Immature natural killer cell (primary cell): ENCODE measurements at regions not wholly inside any gene's neighbourhood (a gene's known extent, or its start where the extent isn't known, plus 50 kb on each side); places are given as distances from the start of the nearest gene placed in this dataset.
"Not testable (repeated sequence)": the region's sequence is repeated elsewhere in the genome, so short reads cannot be mapped to it uniquely, and the experiment has no call there.

Experiments used
- DNase-seq, 3 donors: peaks; one replicate each; pipeline ENCODE4 v3.0.0; 2022; ENCODE audit warnings: mixed read lengths in 1 of 3
- H3K27ac Mint-ChIP-seq, 6 donors: one replicate each; pipeline ENCODE4 v1.8.0; 2020; ENCODE audit warnings: mixed read lengths in 6 of 6, mild to moderate bottlenecking in 5 of 6, inconsistent platforms in 4 of 6, moderate library complexity in 3 of 6
- H3K27me3 Mint-ChIP-seq, 3 donors: one replicate each; pipeline ENCODE4 v1.8.0; 2020 to 2021; ENCODE audit warnings: low read depth in 3 of 3, mild to moderate bottlenecking in 3 of 3, mixed read lengths in 3 of 3, moderate library complexity in 3 of 3, inconsistent platforms in 1 of 3
- H3K36me3 Mint-ChIP-seq, 3 donors: one replicate each; pipeline ENCODE4 v1.8.0; 2020; ENCODE audit warnings: mixed read lengths in 3 of 3, inconsistent platforms in 2 of 3, mild to moderate bottlenecking in 2 of 3
- H3K4me1 Mint-ChIP-seq, 2 donors: one replicate each; pipeline ENCODE4 v1.8.0; 2020; ENCODE audit warnings: inconsistent platforms in 2 of 2, mild to moderate bottlenecking in 2 of 2, mixed read lengths in 2 of 2, moderate library complexity in 1 of 2
- H3K4me3 Mint-ChIP-seq, 5 donors: one replicate each; pipeline ENCODE4 v1.8.0; 2020; ENCODE audit warnings: mild to moderate bottlenecking in 5 of 5, mixed read lengths in 5 of 5, inconsistent platforms in 3 of 5, moderate library complexity in 3 of 5
- H3K9me3 Mint-ChIP-seq, 6 donors: one replicate each; pipeline ENCODE4 v1.8.0; 2020; ENCODE audit warnings: mild to moderate bottlenecking in 6 of 6, mixed read lengths in 6 of 6, inconsistent platforms in 4 of 6, moderate library complexity in 3 of 6

GRCh38 chr1:222973561-222973960 is 158.7 kb downstream of the DISP1 start:
- H3K9me3 Mint-ChIP-seq: no peaks in the 10 kb centered on the region
- H3K4me3 Mint-ChIP-seq: no peak overlapping the region
- peaks cover 0 to 2% (median 2%) of the 10 kb centered on the region in 3 donors for H3K27me3 Mint-ChIP-seq
- H3K4me1 Mint-ChIP-seq: peaks cover 7 to 20% of the 10 kb centered on the region in 2 donors
- no peak overlapping the region for H3K27ac Mint-ChIP-seq
- DNase-seq: no peak
- H3K36me3 Mint-ChIP-seq: peaks cover 0 to 4% (median 0%) of the 10 kb centered on the region in 3 donors

GRCh38 chr1:222974496-222974895 is 159.7 kb downstream of the DISP1 start:
- Mint-ChIP-seq H3K4me3 (no peak overlapping the region), H3K36me3 (peaks cover 0 to 4% (median 0%) of the 10 kb centered on the region in 3 donors), H3K9me3 (no peaks in the 10 kb centered on the region), H3K27ac (peak overlapping the region in 1 of 6 donors; percentile 43), H3K4me1 (peaks cover 7 to 20% of the 10 kb centered on the region in 2 donors), H3K27me3 (peaks cover 0 to 2% (median 0%) of the 10 kb centered on the region in 3 donors)
- no peak for DNase-seq

DNA sequence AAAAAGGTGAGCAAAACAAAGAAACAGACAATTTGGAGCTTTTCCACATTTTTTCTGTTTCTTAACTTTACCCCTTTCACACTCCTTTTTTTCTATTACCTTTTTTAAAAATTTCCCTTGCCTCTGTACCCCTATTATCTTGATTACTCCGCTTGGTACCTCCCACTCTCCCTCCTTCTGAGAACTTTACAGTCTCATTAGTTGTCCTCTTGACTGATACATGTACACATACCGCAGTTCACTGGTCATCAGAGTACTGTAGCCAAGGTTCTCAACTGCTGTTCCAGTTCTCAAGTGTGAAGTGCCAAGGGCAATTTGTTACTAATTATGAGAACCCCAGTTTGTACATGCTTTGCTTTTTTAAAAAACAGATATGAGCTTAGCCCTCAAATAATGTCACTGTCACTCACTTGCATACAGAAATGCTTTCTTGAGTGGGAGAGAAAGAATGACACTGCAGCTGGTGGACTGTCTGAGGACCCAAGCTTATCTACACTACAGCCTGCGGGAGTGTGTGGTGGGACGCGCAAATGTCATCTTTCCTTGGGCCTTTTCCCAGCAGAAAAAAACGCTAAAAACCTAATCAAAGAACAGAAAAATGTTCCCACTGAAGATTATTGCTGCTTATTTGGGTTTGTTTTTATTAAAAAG is 160.8 kb downstream of the DISP1 start:
- Mint-ChIP-seq H3K27me3 (peaks cover 0 to 2% (median 0%) of the 10 kb centered on the region in 3 donors), H3K4me3 (no peak overlapping the region), H3K27ac (peak overlapping the region in 1 of 6 donors; percentile 9), H3K9me3 (no peaks in the 10 kb centered on the region), H3K4me1 (peaks cover 7 to 20% of the 10 kb centered on the region in 2 donors), H3K36me3 (peaks cover 0 to 4% (median 0%) of the 10 kb centered on the region in 3 donors)
- no peak for DNase-seq

GRCh38 chr1:222976453-222976852 is 161.6 kb downstream of the DISP1 start:
- no peak overlapping the region for H3K4me3 Mint-ChIP-seq
- peaks cover 0 to 4% (median 0%) of the 10 kb centered on the region in 3 donors for H3K36me3 Mint-ChIP-seq
- peaks cover 0 to 2% (median 0%) of the 10 kb centered on the region in 3 donors for H3K27me3 Mint-ChIP-seq
- no peaks in the 10 kb centered on the region for H3K9me3 Mint-ChIP-seq
- peaks cover 7 to 20% of the 10 kb centered on the region in 2 donors for H3K4me1 Mint-ChIP-seq
- no peak overlapping the region for H3K27ac Mint-ChIP-seq
- no peak for DNase-seq

- H3K9me3 Mint-ChIP-seq, DNase-seq, H3K27me3 Mint-ChIP-seq, H3K4me3 Mint-ChIP-seq, H3K27ac Mint-ChIP-seq, H3K36me3 Mint-ChIP-seq: not testable (repeated sequence)
- H3K4me1 Mint-ChIP-seq: peaks cover 7 to 20% of the 10 kb centered on the region in 2 donors
Measured at GRCh38 chr1:222977294-222977693, 162.5 kb downstream of the DISP1 start.

- no peaks in the 10 kb centered on the region for H3K27me3 Mint-ChIP-seq
- no peaks in the 10 kb centered on the region for H3K9me3 Mint-ChIP-seq
- H3K4me3 Mint-ChIP-seq: no peak overlapping the region
- peaks cover 0 to 4% (median 0%) of the 10 kb centered on the region in 3 donors for H3K36me3 Mint-ChIP-seq
- peaks cover 3 to 12% of the 10 kb centered on the region in 2 donors for H3K4me1 Mint-ChIP-seq
- DNase-seq: no peak
- H3K27ac Mint-ChIP-seq: no peak overlapping the region
Measured at GRCh38 chr1:222979561-222979960, 163.5 kb downstream of the TLR5 start.

GRCh38 chr1:222987674-222988076 is 155.4 kb downstream of the TLR5 start:
- Mint-ChIP-seq H3K36me3 (peaks cover 5 to 11% (median 5%) of the 10 kb centered on the region in 3 donors), H3K4me3 (peak overlapping the region; percentile 34 to 79 (median 42)), H3K9me3 (no peaks in the 10 kb centered on the region), H3K27ac (peak overlapping the region; percentile 58 to 88 (median 70)), H3K27me3 (peaks cover 0 to 3% (median 0%) of the 10 kb centered on the region in 3 donors), H3K4me1 (peaks cover 29 to 40% of the 10 kb centered on the region in 2 donors)
- no peak for DNase-seq

DNA sequence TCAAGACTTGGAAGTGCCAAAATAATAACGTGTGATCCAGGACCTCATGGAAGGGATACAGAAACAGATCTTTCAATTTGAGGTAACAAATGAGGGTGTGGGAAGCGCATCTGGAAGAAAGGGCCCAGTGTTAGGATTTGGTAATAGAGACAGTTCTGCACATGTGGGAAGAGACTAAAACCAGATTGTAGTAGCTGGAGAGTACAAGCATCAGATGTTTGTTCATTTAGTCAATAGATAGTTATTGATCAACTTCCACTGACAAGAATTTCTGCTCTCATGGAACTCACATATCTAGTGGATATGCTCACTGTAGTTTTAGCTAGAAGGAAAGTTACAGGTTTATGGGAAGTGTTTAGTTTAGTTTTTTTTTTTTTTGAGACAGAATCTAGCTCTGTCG is 153.6 kb downstream of the TLR5 start:
- no peaks in the 10 kb centered on the region for H3K9me3 Mint-ChIP-seq
- H3K36me3 Mint-ChIP-seq: peaks cover 8 to 15% (median 9%) of the 10 kb centered on the region in 3 donors
- no peak for DNase-seq
- peaks cover 0 to 3% (median 0%) of the 10 kb centered on the region in 3 donors for H3K27me3 Mint-ChIP-seq
- peaks cover 29 to 40% of the 10 kb centered on the region in 2 donors for H3K4me1 Mint-ChIP-seq
- H3K27ac Mint-ChIP-seq: peak overlapping the region in 1 of 6 donors; percentile 67
- H3K4me3 Mint-ChIP-seq: no peak overlapping the region

GRCh38 chr1:222991177-222991576 is 151.9 kb downstream of the TLR5 start:
- Mint-ChIP-seq H3K36me3 (peaks cover 14 to 21% (median 18%) of the 10 kb centered on the region in 3 donors), H3K9me3 (no peaks in the 10 kb centered on the region), H3K27ac (no peak overlapping the region), H3K4me3 (no peak overlapping the region), H3K4me1 (peaks cover 26 to 34% of the 10 kb centered on the region in 2 donors), H3K27me3 (peaks cover 0 to 3% (median 0%) of the 10 kb centered on the region in 3 donors)
- no peak for DNase-seq

GRCh38 chr1:222991908-222992307 is 151.1 kb downstream of the TLR5 start:
- Mint-ChIP-seq H3K27me3 (peaks cover 0 to 3% (median 0%) of the 10 kb centered on the region in 3 donors), H3K4me1 (peaks cover 26% of the 10 kb centered on the region in 2 donors), H3K27ac (no peak overlapping the region), H3K9me3 (no peaks in the 10 kb centered on the region), H3K4me3 (no peak overlapping the region), H3K36me3 (peaks cover 14 to 26% (median 20%) of the 10 kb centered on the region in 3 donors)
- no peak for DNase-seq

DNA sequence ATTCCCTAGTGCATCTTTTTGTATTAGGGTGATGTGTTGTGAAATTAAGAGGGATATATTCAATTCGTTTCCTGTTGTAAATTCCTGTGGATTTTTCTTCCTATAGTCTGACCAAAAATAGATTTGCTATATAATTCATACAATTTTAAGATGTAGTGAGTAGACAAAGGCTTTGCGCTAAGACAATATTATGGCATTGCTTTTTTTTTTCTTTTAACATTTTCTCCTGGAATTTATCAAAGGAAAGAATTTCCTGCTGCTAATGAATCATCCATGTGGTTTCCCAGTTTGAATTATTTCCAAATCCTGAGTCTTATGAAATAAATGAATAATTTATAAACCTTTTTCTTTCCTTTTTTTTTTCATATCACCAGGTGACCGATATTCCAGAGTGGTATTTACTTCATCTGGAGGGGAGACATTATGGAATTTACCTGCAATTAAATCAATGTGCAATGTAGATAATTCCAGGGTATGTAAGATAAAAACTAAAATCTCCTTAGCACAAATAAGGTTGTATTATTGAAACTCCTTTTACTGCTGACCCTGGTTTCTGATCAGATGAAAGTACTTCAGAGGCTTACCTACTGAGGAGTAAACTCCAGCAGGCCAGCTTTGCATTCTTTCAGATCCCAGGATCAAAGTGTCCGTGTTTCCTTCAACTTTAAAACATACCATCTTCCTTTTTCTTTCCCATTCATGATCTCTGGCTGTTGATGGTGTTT is 148.4 kb downstream of the TLR5 start:
- DNase-seq: no peak
- H3K36me3 Mint-ChIP-seq: peaks cover 18 to 43% (median 30%) of the 10 kb centered on the region in 3 donors
- H3K4me3 Mint-ChIP-seq: no peak overlapping the region
- H3K27me3 Mint-ChIP-seq: peaks cover 0 to 1% (median 0%) of the 10 kb centered on the region in 3 donors
- no peak overlapping the region for H3K27ac Mint-ChIP-seq
- H3K4me1 Mint-ChIP-seq: peaks cover 0 to 2% of the 10 kb centered on the region in 2 donors
- H3K9me3 Mint-ChIP-seq: no peaks in the 10 kb centered on the region

DNA sequence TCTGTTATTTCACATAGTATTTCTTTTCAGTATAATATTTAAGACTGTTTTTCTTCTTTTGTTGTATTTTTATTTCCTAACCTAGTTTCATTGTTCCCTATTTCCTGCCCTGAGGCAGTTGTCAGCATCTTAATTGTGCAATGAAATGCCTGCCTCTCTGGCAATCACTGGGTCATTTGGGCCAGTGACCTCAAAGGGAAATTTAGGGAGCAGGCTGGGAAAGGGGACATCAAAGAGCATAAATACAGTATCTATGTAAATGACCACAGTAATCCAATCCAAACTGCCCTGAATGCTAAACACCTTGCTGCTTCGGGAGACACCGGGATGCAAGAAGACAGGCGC is 147.8 kb downstream of the TLR5 start:
- Mint-ChIP-seq H3K27me3 (peaks cover 0 to 1% (median 0%) of the 10 kb centered on the region in 3 donors), H3K4me3 (no peak overlapping the region), H3K9me3 (no peaks in the 10 kb centered on the region), H3K4me1 (no peaks in the 10 kb centered on the region), H3K27ac (no peak overlapping the region), H3K36me3 (peaks cover 18 to 46% (median 31%) of the 10 kb centered on the region in 3 donors)
- DNase-seq: no peak

GRCh38 chr1:222995620-222996309 is 147.3 kb downstream of the TLR5 start:
- Mint-ChIP-seq H3K27me3 (peaks cover 0 to 1% (median 0%) of the 10 kb centered on the region in 3 donors), H3K36me3 (peaks cover 18 to 46% (median 31%) of the 10 kb centered on the region in 3 donors), H3K27ac (no peak overlapping the region), H3K4me1 (no peaks in the 10 kb centered on the region), H3K4me3 (no peak overlapping the region), H3K9me3 (no peaks in the 10 kb centered on the region)
- no peak for DNase-seq
